Neural cell (in vitro differentiated cells): ENCODE measurements at regions not wholly inside any gene's neighbourhood (a gene's known extent, or its start where the extent isn't known, plus 50 kb on each side); places are given as distances from the start of the nearest gene placed in this dataset.

Experiments
- H2AFZ ChIP-seq: fragments of 200-600, 300-800 bp; sonication (generic), shearing (Covaris generic); 2 replicates; pipeline ENCODE4 v1.6.0; 2014; ENCODE audit warnings: low read depth, mild to moderate bottlenecking, antibody characterized with exemption, low read length, moderate library complexity
- H3F3A ChIP-seq: fragments of 200-600 bp; shearing (Covaris generic); 2 replicates; pipeline ENCODE4 v1.6.1; 2016; ENCODE audit warnings: mild to moderate bottlenecking, moderate library complexity, mixed read lengths, antibody characterized with exemption, low read length; ENCODE audit not compliant: insufficient read depth, poor library complexity, severe bottlenecking
- H3K27ac ChIP-seq: fragments of 200-600, 300-800 bp; sonication (generic), shearing (Covaris generic); 2 replicates; pipeline ENCODE4 v1.5.1; 2014; ENCODE audit warnings: mild to moderate bottlenecking, low read length, moderate library complexity
- H3K27me3 ChIP-seq: fragments of 300-800, 200-600 bp; sonication (generic), shearing (Covaris generic); 2 replicates; pipeline ENCODE4 v1.6.0; 2014; ENCODE audit warnings: mild to moderate bottlenecking, low read depth, low read length, moderate library complexity; ENCODE audit not compliant: insufficient read depth
- H3K36me3 ChIP-seq: fragments of 300-800, 200-600 bp; sonication (generic), shearing (Covaris generic); 2 replicates; pipeline ENCODE4 v1.5.1; 2014; ENCODE audit warnings: mild to moderate bottlenecking, antibody characterized with exemption, low read length, moderate library complexity; ENCODE audit not compliant: insufficient read depth
- H3K4me2 ChIP-seq: fragments of 300-800, 200-600 bp; sonication (generic), shearing (Covaris generic); 2 replicates; pipeline ENCODE4 v1.6.0; 2014; ENCODE audit warnings: mild to moderate bottlenecking, low read length
- H3K4me3 ChIP-seq: fragments of 300-800, 200-600 bp; sonication (generic), shearing (Covaris generic); 2 replicates; pipeline ENCODE4 v1.5.1; 2014; ENCODE audit warnings: mild to moderate bottlenecking, low read length, moderate library complexity
- H3K79me2 ChIP-seq: fragments of 200-600 bp; shearing (Covaris generic); replicated peaks from 2 replicates; pipeline ENCODE4 v1.6.0; 2014; ENCODE audit warnings: mild to moderate bottlenecking, low read length, moderate library complexity; ENCODE audit not compliant: insufficient read depth
- H3K9ac ChIP-seq: fragments of 300-800, 200-600 bp; sonication (generic), shearing (Covaris generic); 2 replicates; pipeline ENCODE4 v1.6.1; 2016; ENCODE audit warnings: mild to moderate bottlenecking, low read length, mixed read lengths
- H3K9me2 ChIP-seq: fragments of 200-600 bp; shearing (Covaris generic); 2 replicates; pipeline ENCODE4 v1.6.1; 2016; ENCODE audit warnings: mild to moderate bottlenecking, low read length, mixed read lengths; ENCODE audit not compliant: insufficient read depth
- H3K9me3 ChIP-seq: fragments of 200-600, 300-800 bp; sonication (generic), shearing (Covaris generic); 2 replicates; pipeline ENCODE4 v1.6.1; 2016; ENCODE audit warnings: mild to moderate bottlenecking, mixed run types, low read length, moderate library complexity, mixed read lengths
- H4K20me1 ChIP-seq: fragments of 200-600 bp; shearing (Covaris generic); 2 replicates; pipeline ENCODE4 v1.6.1; 2016; ENCODE audit warnings: mild to moderate bottlenecking, mixed run types; ENCODE audit not compliant: insufficient read depth
- EP300 ChIP-seq: fragments of 450-650 bp; conservative IDR thresholded peaks from 2 replicates; pipeline ENCODE4 v1.6.1; 2014; ENCODE audit warnings: antibody characterized with exemption, mild to moderate bottlenecking, moderate library complexity; ENCODE audit not compliant: poor library complexity, severe bottlenecking
- EZH2 ChIP-seq: fragments of 200-600, 300-800 bp; shearing (Covaris generic), sonication (generic); IDR thresholded peaks from 2 replicates; pipeline ENCODE4 v1.6.1; 2014; ENCODE audit warnings: antibody characterized with exemption, low read length, borderline replicate concordance, mild to moderate bottlenecking; ENCODE audit not compliant: insufficient read depth, poor library complexity, severe bottlenecking
- MXI1 ChIP-seq: fragments of 450-650 bp; conservative IDR thresholded peaks from 2 replicates; pipeline ENCODE4 v1.6.1; 2014; ENCODE audit warnings: antibody characterized with exemption, mild to moderate bottlenecking; ENCODE audit not compliant: poor library complexity, severe bottlenecking
- POLR2AphosphoS5 ChIP-seq: IDR thresholded peaks from 2 replicates; pipeline ENCODE4 v1.6.1; 2012
- RAD21 ChIP-seq: fragments of 450-650 bp; conservative IDR thresholded peaks from 2 replicates; pipeline ENCODE4 v1.6.1; 2014; ENCODE audit warnings: antibody characterized with exemption, mild to moderate bottlenecking, moderate library complexity
- SMC3 ChIP-seq: fragments of 450-650 bp; conservative IDR thresholded peaks from 2 replicates; pipeline ENCODE4 v1.6.1; 2014; ENCODE audit warnings: antibody characterized with exemption, mild to moderate bottlenecking, moderate library complexity; ENCODE audit not compliant: poor library complexity
- TAF1 ChIP-seq: IDR thresholded peaks from 2 replicates; pipeline ENCODE4 v1.6.1; 2012; ENCODE audit warnings: low read depth
- TF ChIP-seq, protein P1 (sequence below): IDR thresholded peaks from 2 replicates; pipeline ENCODE4 v1.6.1; 2012; ENCODE audit warnings: borderline replicate concordance
- TF ChIP-seq, protein P2 (sequence below): fragments of 450-650 bp; IDR thresholded peaks from 2 replicates; pipeline ENCODE4 v1.5.1; 2014; ENCODE audit warnings: antibody characterized with exemption, mild to moderate bottlenecking, moderate library complexity; ENCODE audit not compliant: poor library complexity, severe bottlenecking

DNA sequence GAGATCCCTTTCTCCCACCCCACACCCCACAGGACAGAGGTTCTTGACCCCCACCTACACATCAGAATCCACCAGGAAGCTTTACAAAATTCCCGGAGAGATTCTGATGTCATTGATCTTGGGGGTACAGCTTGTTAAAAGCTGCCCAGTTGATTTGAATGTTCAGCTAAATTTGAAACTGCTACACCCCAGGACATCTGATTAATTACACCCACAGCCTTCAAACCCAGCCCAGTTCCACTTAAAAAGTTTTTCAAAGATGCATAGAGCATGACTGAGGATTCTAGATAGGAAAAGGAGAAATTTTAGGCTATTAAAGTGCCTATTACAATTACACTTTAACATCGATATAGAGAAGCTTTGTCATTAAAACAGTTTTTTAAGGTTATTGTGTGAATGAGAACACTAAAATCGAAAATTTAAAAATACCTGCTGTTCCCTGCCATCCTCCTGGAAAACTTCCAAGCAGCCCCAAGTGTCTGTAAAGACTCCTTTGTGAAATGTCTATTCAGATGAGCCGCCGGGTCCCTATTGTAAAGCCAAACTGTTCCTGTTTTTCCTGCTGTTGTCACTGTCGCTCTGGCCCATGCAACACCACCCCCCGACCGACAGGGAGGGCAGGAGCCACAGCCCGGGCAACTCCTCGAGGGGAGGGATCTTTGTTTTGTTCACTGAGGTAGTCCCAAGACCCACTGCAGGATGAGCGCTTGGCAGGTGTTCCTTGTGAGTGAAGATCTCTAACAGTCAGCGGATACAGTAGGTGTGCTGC, 132.5 kb upstream of the PHACTR3 start:
- H3K27ac ChIP-seq, result no peak overlapping the region
- no peaks in the 10 kb centered on the region for H3K79me2 ChIP-seq
- no peaks in the 10 kb centered on the region for H3K9me2 ChIP-seq
- H3K27me3 ChIP-seq, result no peaks in the 10 kb centered on the region
- H3F3A ChIP-seq, result no peaks in the 10 kb centered on the region
- TF ChIP-seq, protein P1, sequence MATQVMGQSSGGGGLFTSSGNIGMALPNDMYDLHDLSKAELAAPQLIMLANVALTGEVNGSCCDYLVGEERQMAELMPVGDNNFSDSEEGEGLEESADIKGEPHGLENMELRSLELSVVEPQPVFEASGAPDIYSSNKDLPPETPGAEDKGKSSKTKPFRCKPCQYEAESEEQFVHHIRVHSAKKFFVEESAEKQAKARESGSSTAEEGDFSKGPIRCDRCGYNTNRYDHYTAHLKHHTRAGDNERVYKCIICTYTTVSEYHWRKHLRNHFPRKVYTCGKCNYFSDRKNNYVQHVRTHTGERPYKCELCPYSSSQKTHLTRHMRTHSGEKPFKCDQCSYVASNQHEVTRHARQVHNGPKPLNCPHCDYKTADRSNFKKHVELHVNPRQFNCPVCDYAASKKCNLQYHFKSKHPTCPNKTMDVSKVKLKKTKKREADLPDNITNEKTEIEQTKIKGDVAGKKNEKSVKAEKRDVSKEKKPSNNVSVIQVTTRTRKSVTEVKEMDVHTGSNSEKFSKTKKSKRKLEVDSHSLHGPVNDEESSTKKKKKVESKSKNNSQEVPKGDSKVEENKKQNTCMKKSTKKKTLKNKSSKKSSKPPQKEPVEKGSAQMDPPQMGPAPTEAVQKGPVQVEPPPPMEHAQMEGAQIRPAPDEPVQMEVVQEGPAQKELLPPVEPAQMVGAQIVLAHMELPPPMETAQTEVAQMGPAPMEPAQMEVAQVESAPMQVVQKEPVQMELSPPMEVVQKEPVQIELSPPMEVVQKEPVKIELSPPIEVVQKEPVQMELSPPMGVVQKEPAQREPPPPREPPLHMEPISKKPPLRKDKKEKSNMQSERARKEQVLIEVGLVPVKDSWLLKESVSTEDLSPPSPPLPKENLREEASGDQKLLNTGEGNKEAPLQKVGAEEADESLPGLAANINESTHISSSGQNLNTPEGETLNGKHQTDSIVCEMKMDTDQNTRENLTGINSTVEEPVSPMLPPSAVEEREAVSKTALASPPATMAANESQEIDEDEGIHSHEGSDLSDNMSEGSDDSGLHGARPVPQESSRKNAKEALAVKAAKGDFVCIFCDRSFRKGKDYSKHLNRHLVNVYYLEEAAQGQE, result no peak
- TF ChIP-seq EP300 (no peak), MXI1 (no peak), POLR2AphosphoS5 (no peak), EZH2 (no peak), TAF1 (no peak)
- no peak overlapping the region for H3K4me2 ChIP-seq
- no peaks in the 10 kb centered on the region for H3K9me3 ChIP-seq
- no peak overlapping the region for H3K4me3 ChIP-seq
- no peak overlapping the region for H3K9ac ChIP-seq
- no peaks in the 10 kb centered on the region for H3K36me3 ChIP-seq
- H2AFZ ChIP-seq, result no peak overlapping the region
- no peaks in the 10 kb centered on the region for H4K20me1 ChIP-seq

DNA sequence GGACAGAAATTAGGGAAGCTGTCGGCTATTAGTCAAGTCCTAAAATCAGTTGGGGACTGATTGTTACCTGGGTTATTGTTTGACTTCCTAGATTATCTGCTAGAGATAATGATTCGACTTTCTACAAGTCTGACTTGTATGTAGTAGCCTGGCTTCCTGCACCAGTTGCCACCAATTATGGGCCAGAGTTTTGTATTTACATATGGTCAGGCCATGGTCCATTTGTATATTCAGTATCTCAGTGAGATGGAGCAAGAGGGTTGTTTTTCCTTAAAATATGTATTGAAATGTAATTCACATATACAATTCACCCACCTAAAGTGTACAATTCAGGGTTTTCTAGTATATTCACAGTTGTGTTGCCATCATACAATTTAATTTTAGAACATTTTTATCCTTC, 130.6 kb upstream of the PHACTR3 start:
- Histone ChIP-seq H3K9me3 (no peaks in the 10 kb centered on the region), H4K20me1 (no peaks in the 10 kb centered on the region), H3K9ac (no peak overlapping the region), H2AFZ (no peak overlapping the region), H3K9me2 (no peaks in the 10 kb centered on the region), H3K79me2 (no peaks in the 10 kb centered on the region), H3K4me3 (no peak overlapping the region), H3K4me2 (no peak overlapping the region), H3K27me3 (no peaks in the 10 kb centered on the region), H3F3A (no peaks in the 10 kb centered on the region), H3K27ac (no peak overlapping the region), H3K36me3 (no peaks in the 10 kb centered on the region)
- no peak for TF ChIP-seq MXI1
- TF ChIP-seq, protein P2, sequence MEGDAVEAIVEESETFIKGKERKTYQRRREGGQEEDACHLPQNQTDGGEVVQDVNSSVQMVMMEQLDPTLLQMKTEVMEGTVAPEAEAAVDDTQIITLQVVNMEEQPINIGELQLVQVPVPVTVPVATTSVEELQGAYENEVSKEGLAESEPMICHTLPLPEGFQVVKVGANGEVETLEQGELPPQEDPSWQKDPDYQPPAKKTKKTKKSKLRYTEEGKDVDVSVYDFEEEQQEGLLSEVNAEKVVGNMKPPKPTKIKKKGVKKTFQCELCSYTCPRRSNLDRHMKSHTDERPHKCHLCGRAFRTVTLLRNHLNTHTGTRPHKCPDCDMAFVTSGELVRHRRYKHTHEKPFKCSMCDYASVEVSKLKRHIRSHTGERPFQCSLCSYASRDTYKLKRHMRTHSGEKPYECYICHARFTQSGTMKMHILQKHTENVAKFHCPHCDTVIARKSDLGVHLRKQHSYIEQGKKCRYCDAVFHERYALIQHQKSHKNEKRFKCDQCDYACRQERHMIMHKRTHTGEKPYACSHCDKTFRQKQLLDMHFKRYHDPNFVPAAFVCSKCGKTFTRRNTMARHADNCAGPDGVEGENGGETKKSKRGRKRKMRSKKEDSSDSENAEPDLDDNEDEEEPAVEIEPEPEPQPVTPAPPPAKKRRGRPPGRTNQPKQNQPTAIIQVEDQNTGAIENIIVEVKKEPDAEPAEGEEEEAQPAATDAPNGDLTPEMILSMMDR, result no peak
- no peak for TF ChIP-seq EP300
- TF ChIP-seq POLR2AphosphoS5, result no peak
- TF ChIP-seq EZH2, result no peak
- TF ChIP-seq, protein P1, result no peak
- TF ChIP-seq TAF1, result no peak
- TF ChIP-seq RAD21, result no peak
- TF ChIP-seq SMC3, result no peak
